CD14-positive monocyte (primary cell): ENCODE measurements at regions not wholly inside any gene's neighbourhood (a gene's known extent, or its start where the extent isn't known, plus 50 kb on each side); places are given as distances from the start of the nearest gene placed in this dataset.

Source experiments
- DNase-seq, 3 donors: peaks; one replicate each; pipeline ENCODE4 v3.0.0-alpha.2; 2011 to 2022
- H2AFZ ChIP-seq: 2 replicates; pipeline ENCODE4 v1.6.0; 2012; ENCODE audit warnings: mild to moderate bottlenecking, low read depth, low read length, inconsistent platforms; ENCODE audit not compliant: insufficient read depth, poor library complexity, severe bottlenecking
- H3K27ac ChIP-seq, 2 donors: 1 replicate in 1 of 2; 2 replicates in 1 of 2; pipeline ENCODE4 v1.5.1; 2012 to 2013; ENCODE audit warnings: low read length in 2 of 2, control low read depth in 1 of 2, inconsistent platforms in 1 of 2, low read depth in 1 of 2, mild to moderate bottlenecking in 1 of 2
- H3K27me3 ChIP-seq, 2 donors: one replicate each; pipeline versions ENCODE4 v1.6.0 to v1.6.1; 2011 to 2013; ENCODE audit warnings: low read length in 2 of 2; ENCODE audit not compliant: control insufficient read depth in 2 of 2, insufficient read depth in 2 of 2
- H3K36me3 ChIP-seq, 2 donors: replicated peaks in 1 of 2; 1 replicate in 1 of 2; 2 replicates in 1 of 2; pipeline versions ENCODE4 v1.5.1 to v1.6.1; 2012 to 2013; ENCODE audit warnings: low read length in 2 of 2, control low read depth in 1 of 2, inconsistent platforms in 1 of 2, mild to moderate bottlenecking in 1 of 2; ENCODE audit not compliant: insufficient read depth in 2 of 2, control insufficient read depth in 1 of 2
- H3K4me1 ChIP-seq, 2 donors: 1 replicate in 1 of 2; 2 replicates in 1 of 2; pipeline versions ENCODE4 v1.5.1 to v1.6.1; 2012 to 2013; ENCODE audit warnings: low read length in 2 of 2, control low read depth in 1 of 2, inconsistent platforms in 1 of 2, mild to moderate bottlenecking in 1 of 2, moderate library complexity in 1 of 2; ENCODE audit not compliant: insufficient read depth in 2 of 2, control insufficient read depth in 1 of 2
- H3K4me2 ChIP-seq: replicated peaks from 2 replicates; pipeline ENCODE3; 2012; ENCODE audit warnings: low read length, moderate library complexity, mild to moderate bottlenecking; ENCODE audit not compliant: poor library complexity, severe bottlenecking; ENCODE audit errors: extremely low read depth
- H3K4me3 ChIP-seq, 3 experiments: fragments of 200-600 bp in 1 of 3; sonication (generic) in 1 of 3; replicated peaks in 1 of 3; 1 replicate in 2 of 3; 2 replicates in 1 of 3; pipeline ENCODE4 v1.5.1; 2011 to 2013; ENCODE audit warnings: low read length in 3 of 3, mild to moderate bottlenecking in 3 of 3, control low read depth in 2 of 3, low read depth in 2 of 3, inconsistent platforms in 1 of 3, moderate library complexity in 1 of 3
- H3K79me2 ChIP-seq: 2 replicates; pipeline ENCODE4 v1.6.0; 2012; ENCODE audit warnings: mild to moderate bottlenecking, control low read depth, inconsistent platforms, low read length, moderate library complexity; ENCODE audit not compliant: insufficient read depth
- H3K9ac ChIP-seq: 2 replicates; pipeline ENCODE4 v1.6.0; 2017; ENCODE audit warnings: low read length, mild to moderate bottlenecking; ENCODE audit not compliant: insufficient read depth, poor library complexity, severe bottlenecking
- H3K9me3 ChIP-seq, 2 donors: replicated peaks in 1 of 2; 1 replicate in 1 of 2; 2 replicates in 1 of 2; pipeline versions ENCODE4 v1.5.1 to v1.6.1; 2012 to 2013; ENCODE audit warnings: low read length in 2 of 2, control low read depth in 1 of 2; ENCODE audit not compliant: control insufficient read depth in 1 of 2, insufficient read depth in 1 of 2
- H4K20me1 ChIP-seq: 2 replicates; pipeline ENCODE4 v1.6.0; 2012; ENCODE audit warnings: mild to moderate bottlenecking, low read length, control low read depth, moderate library complexity; ENCODE audit not compliant: insufficient read depth
- H3K27ac Mint-ChIP-seq, 7 donors: one replicate each; pipeline ENCODE4 v1.8.0; 2020; ENCODE audit warnings: mild to moderate bottlenecking in 7 of 7, mixed read lengths in 7 of 7, moderate library complexity in 6 of 7, inconsistent platforms in 2 of 7
- H3K27me3 Mint-ChIP-seq, 3 donors: one replicate each; pipeline ENCODE4 v1.8.0; 2021 to 2022; ENCODE audit warnings: low read depth in 3 of 3, mild to moderate bottlenecking in 3 of 3, mixed read lengths in 3 of 3, moderate library complexity in 3 of 3, inconsistent platforms in 1 of 3
- H3K36me3 Mint-ChIP-seq, 2 donors: one replicate each; pipeline ENCODE4 v1.8.0; 2020; ENCODE audit warnings: mixed read lengths in 2 of 2, inconsistent platforms in 1 of 2, mild to moderate bottlenecking in 1 of 2
- H3K4me1 Mint-ChIP-seq: one replicate; pipeline ENCODE4 v1.8.0; 2020; ENCODE audit warnings: mild to moderate bottlenecking, mixed read lengths
- H3K4me3 Mint-ChIP-seq, 2 donors: one replicate each; pipeline ENCODE4 v1.8.0; 2020; ENCODE audit warnings: mild to moderate bottlenecking in 2 of 2, mixed read lengths in 2 of 2, moderate library complexity in 1 of 2
- H3K9me3 Mint-ChIP-seq, 7 donors: one replicate each; pipeline ENCODE4 v1.8.0; 2020 to 2022; ENCODE audit warnings: mixed read lengths in 7 of 7, mild to moderate bottlenecking in 6 of 7, moderate library complexity in 6 of 7, inconsistent platforms in 2 of 7
- WGBS: methylation state at CpG from one replicate; pipeline ENCODE4 v1.1.5; 2013; ENCODE audit warnings: missing lambda C conversion rate; ENCODE audit not compliant: insufficient coverage; 5-methylcytosine and 5-hydroxymethylcytosine counted together
- intact Hi-C, 2 donors: fragments of 100-400 bp; cut with micrococcal nuclease; formaldehyde crosslinking; loops; one replicate each; pipeline versions ENCODE4 v1.15.0 to v1.15.1; 2023
- TF ChIP-seq, protein P1 (sequence below): fragments of 200-600 bp; IDR thresholded peaks from one replicate; pipeline ENCODE4 v1.8.0; 2022; ENCODE audit warnings: antibody characterized with exemption, mild to moderate bottlenecking

DNA sequence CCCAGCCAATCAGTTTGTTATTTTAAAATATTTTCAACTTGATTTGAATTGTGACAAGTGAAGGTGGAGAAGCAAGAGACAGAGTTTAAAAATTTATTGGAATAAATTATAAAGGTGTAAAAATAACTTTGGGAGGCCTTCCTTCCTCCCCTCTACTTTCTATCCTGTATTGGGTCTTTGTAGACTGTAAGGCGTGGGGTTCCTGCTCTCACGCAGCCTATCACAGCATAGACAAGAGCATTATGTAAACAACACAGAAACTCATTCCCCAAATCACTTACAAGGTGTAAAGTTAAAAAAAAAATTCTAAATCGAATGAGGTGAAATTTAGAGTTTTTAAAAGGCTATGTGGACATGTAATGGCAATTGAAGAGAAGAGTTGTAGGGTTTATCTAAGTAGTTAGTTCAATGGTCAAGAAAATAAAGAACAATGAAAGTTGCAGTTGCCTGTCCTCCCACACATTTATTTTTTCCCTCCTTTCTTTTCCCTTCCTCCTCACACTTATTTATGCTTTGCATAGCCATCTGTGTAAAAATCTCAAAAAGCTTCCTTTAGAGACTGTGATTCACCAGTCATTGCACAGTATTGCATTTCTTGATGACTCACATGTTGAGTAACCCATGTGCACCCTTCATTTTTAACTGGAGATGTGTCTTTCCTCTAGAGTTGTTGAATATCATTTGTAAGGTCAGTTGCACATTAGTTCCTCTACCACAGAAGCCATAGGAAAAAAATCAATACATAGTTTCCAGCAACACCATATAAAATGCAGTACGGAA is 242.2 kb downstream of the PTPRC start:
- peak; percentile 86 to 96 (median 92) for DNase-seq
- peaks cover 0 to 20% of the 10 kb centered on the region in 2 donors for H3K36me3 ChIP-seq
- H2AFZ ChIP-seq: no peak overlapping the region
- no peaks in the 10 kb centered on the region for H3K9me3 ChIP-seq
- peak overlapping the region in 1 of 3 experiments; percentile 9 for H3K4me3 ChIP-seq
- Mint-ChIP-seq H3K9me3 (peaks cover 0 to 5% (median 0%) of the 10 kb centered on the region in 7 donors), H3K36me3 (peaks cover 21 to 23% of the 10 kb centered on the region in 2 donors), H3K27me3 (no peaks in the 10 kb centered on the region), H3K27ac (peak overlapping the region; percentile 77 to 91 (median 87)), H3K4me3 (peak overlapping the region in 1 of 2 donors; percentile 53), H3K4me1 (peaks cover 16% of the 10 kb centered on the region)
- H3K4me2 ChIP-seq: peak overlapping the region; percentile 26
- no peaks in the 10 kb centered on the region for H4K20me1 ChIP-seq
- TF ChIP-seq, protein P1, sequence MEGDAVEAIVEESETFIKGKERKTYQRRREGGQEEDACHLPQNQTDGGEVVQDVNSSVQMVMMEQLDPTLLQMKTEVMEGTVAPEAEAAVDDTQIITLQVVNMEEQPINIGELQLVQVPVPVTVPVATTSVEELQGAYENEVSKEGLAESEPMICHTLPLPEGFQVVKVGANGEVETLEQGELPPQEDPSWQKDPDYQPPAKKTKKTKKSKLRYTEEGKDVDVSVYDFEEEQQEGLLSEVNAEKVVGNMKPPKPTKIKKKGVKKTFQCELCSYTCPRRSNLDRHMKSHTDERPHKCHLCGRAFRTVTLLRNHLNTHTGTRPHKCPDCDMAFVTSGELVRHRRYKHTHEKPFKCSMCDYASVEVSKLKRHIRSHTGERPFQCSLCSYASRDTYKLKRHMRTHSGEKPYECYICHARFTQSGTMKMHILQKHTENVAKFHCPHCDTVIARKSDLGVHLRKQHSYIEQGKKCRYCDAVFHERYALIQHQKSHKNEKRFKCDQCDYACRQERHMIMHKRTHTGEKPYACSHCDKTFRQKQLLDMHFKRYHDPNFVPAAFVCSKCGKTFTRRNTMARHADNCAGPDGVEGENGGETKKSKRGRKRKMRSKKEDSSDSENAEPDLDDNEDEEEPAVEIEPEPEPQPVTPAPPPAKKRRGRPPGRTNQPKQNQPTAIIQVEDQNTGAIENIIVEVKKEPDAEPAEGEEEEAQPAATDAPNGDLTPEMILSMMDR: no peak
- H3K27ac ChIP-seq: peak overlapping the region; percentile 59 to 72
- peaks cover 10 to 18% of the 10 kb centered on the region in 2 donors for H3K4me1 ChIP-seq
- peaks cover 65% of the 10 kb centered on the region for H3K79me2 ChIP-seq
- WGBS: no CpG with 5 or more reads among the region's 4 CpGs
- H3K9ac ChIP-seq: no peak overlapping the region
- no peaks in the 10 kb centered on the region for H3K27me3 ChIP-seq
- intact Hi-C loops: no loop called here

- no peak overlapping the region for H3K4me3 Mint-ChIP-seq
Measured at GRCh38 chr1:198883184-198883583, 244.3 kb downstream of the PTPRC start.

More at GRCh38 chr1:198883184-198883583, 244.3 kb downstream of the PTPRC start:
- Histone ChIP-seq H3K9ac (no peak overlapping the region), H4K20me1 (no peaks in the 10 kb centered on the region), H3K36me3 (peaks cover 0 to 11% of the 10 kb centered on the region in 2 donors), H3K4me3 (no peak overlapping the region), H3K4me1 (peaks cover 10 to 18% of the 10 kb centered on the region in 2 donors), H3K27ac (no peak overlapping the region), H3K4me2 (no peak overlapping the region), H3K27me3 (no peaks in the 10 kb centered on the region), H3K79me2 (peaks cover 74% of the 10 kb centered on the region), H2AFZ (no peak overlapping the region), H3K9me3 (no peaks in the 10 kb centered on the region)
- H3K27me3 Mint-ChIP-seq: no peaks in the 10 kb centered on the region
- TF ChIP-seq, protein P1: no peak
- H3K4me1 Mint-ChIP-seq: peaks cover 16% of the 10 kb centered on the region
- intact Hi-C loops: no loop called here
- peaks cover 16 to 18% of the 10 kb centered on the region in 2 donors for H3K36me3 Mint-ChIP-seq
- H3K27ac Mint-ChIP-seq: no peak overlapping the region
- peaks cover 0 to 2% (median 0%) of the 10 kb centered on the region in 7 donors for H3K9me3 Mint-ChIP-seq
- DNase-seq: no peak
